Endothelial cell of umbilical vein (primary cell): ENCODE measurements at regions not wholly inside any gene's neighbourhood (a gene's known extent, or its start where the extent isn't known, plus 50 kb on each side); places are given as distances from the start of the nearest gene placed in this dataset.

ENCODE experiments used
- BruUV-seq: library from RNA; stranded (reverse); fragments of 400-500 nt; replicated peaks from 2 replicates; lab custom pipeline; 2021; lab: Mats Ljungman, UMichigan
- CTCF ChIA-PET: fragments of 300-600, 350-600 bp; sonication (Branson Sonifier 250); formaldehyde crosslinking; loops from one replicate; lab custom pipeline; 2021; ENCODE audit warnings: antibody characterized with exemption, inconsistent platforms; lab: Charles Lee
- POLR2A ChIA-PET: fragments of 300-600, 350-600 bp; sonication (Branson Sonifier 250); formaldehyde crosslinking; loops from one replicate; lab custom pipeline; 2021; ENCODE audit warnings: antibody characterized with exemption, inconsistent platforms; lab: Charles Lee
- DNase-seq: peaks from one replicate; pipeline ENCODE4 v3.0.0-alpha.2; 2011; ENCODE audit warnings: low read depth, low spot score
- FAIRE-seq: peaks from 2 replicates; lab custom pipeline; 2011; peaks lifted over from hg19 to GRCh38; lab: Jason Lieb, UNC
- H2AFZ ChIP-seq: 2 replicates; pipeline ENCODE4 v1.6.0; 2012; ENCODE audit warnings: low read depth, low read length, control low read depth, inconsistent platforms
- H3K27ac ChIP-seq: 2 replicates; pipeline ENCODE4 v1.5.1; 2011; ENCODE audit warnings: low read depth, mild to moderate bottlenecking, control low read depth, low read length, moderate library complexity; ENCODE audit not compliant: insufficient read depth
- H3K27me3 ChIP-seq, 2 experiments: 2 replicates each; pipeline versions ENCODE4 v1.6.0 to v1.6.1; 2011; ENCODE audit warnings: low read length in 2 of 2, mixed read lengths in 1 of 2; ENCODE audit not compliant: control insufficient read depth in 2 of 2, insufficient read depth in 2 of 2
- H3K36me3 ChIP-seq, 2 experiments: 2 replicates in 1 of 2; 3 replicates in 1 of 2; pipeline ENCODE4 v1.5.1; 2011; ENCODE audit warnings: low read length in 2 of 2, mild to moderate bottlenecking in 1 of 2, moderate library complexity in 1 of 2; ENCODE audit not compliant: control insufficient read depth in 2 of 2, insufficient read depth in 2 of 2; ENCODE audit errors: extremely low read depth in 1 of 2
- H3K4me1 ChIP-seq: 3 replicates; pipeline ENCODE4 v1.5.1; 2011; ENCODE audit warnings: mild to moderate bottlenecking, low read length; ENCODE audit not compliant: control insufficient read depth, insufficient read depth; ENCODE audit errors: extremely low read depth
- H3K4me2 ChIP-seq: 2 replicates; pipeline ENCODE4 v1.6.1; 2011; ENCODE audit warnings: low read length, control low read depth, mixed read lengths; ENCODE audit not compliant: insufficient read depth
- H3K4me3 ChIP-seq, 3 experiments: fragments of 200-600 bp in 1 of 3; sonication (generic), shearing (Covaris generic) in 1 of 3; replicated peaks in 1 of 3; 2 replicates each; pipeline ENCODE4 v1.5.1; 2011 to 2016; ENCODE audit warnings: control low read depth in 3 of 3, low read length in 3 of 3, mild to moderate bottlenecking in 2 of 3, inconsistent platforms in 1 of 3, low read depth in 1 of 3, moderate library complexity in 1 of 3; ENCODE audit not compliant: insufficient read depth in 1 of 3
- H3K79me2 ChIP-seq: 2 replicates; pipeline ENCODE4 v1.6.0; 2012; ENCODE audit warnings: low read length, inconsistent platforms; ENCODE audit not compliant: control insufficient read depth, insufficient read depth
- H3K9ac ChIP-seq: replicated peaks from 2 replicates; pipeline ENCODE3; 2011; ENCODE audit warnings: low read length, control low read depth; ENCODE audit not compliant: insufficient read depth; ENCODE audit errors: extremely low read depth
- H3K9me1 ChIP-seq: replicated peaks from 3 replicates; pipeline ENCODE4 v1.6.0; 2011; ENCODE audit warnings: mild to moderate bottlenecking, low read length; ENCODE audit not compliant: control insufficient read depth, insufficient read depth; ENCODE audit errors: extremely low read depth
- H3K9me3 ChIP-seq: replicated peaks from 2 replicates; pipeline ENCODE4 v1.5.1; 2012; ENCODE audit warnings: low read length, inconsistent platforms; ENCODE audit not compliant: control insufficient read depth, insufficient read depth
- H4K20me1 ChIP-seq: replicated peaks from 2 replicates; pipeline ENCODE3; 2011; ENCODE audit warnings: mild to moderate bottlenecking, low read length; ENCODE audit not compliant: control insufficient read depth, insufficient read depth; ENCODE audit errors: extremely low read depth
- EZH2 ChIP-seq: IDR thresholded peaks from 2 replicates; pipeline ENCODE4 v1.6.1; 2012; ENCODE audit warnings: borderline replicate concordance, low read depth, mild to moderate bottlenecking, moderate library complexity, low read length, inconsistent platforms; ENCODE audit not compliant: severe bottlenecking
- FOS ChIP-seq: IDR thresholded peaks from 2 replicates; pipeline ENCODE4 v1.6.1; 2011; ENCODE audit warnings: mild to moderate bottlenecking, low read length, moderate library complexity, borderline replicate concordance; ENCODE audit not compliant: insufficient read depth
- GATA2 ChIP-seq: IDR thresholded peaks from 2 replicates; pipeline ENCODE4 v1.7.0; 2011; ENCODE audit warnings: low read depth, mild to moderate bottlenecking, moderate library complexity, mixed read lengths, low read length; ENCODE audit not compliant: insufficient read length, insufficient read depth
- JUN ChIP-seq: IDR thresholded peaks from 2 replicates; pipeline ENCODE4 v1.6.1; 2011; ENCODE audit warnings: borderline replicate concordance, low read depth; ENCODE audit not compliant: insufficient read length, insufficient read depth
- MAX ChIP-seq: IDR thresholded peaks from 2 replicates; pipeline ENCODE4 v1.6.1; 2011; ENCODE audit not compliant: insufficient read depth, insufficient read length
- MYC ChIP-seq: IDR thresholded peaks from one replicate; pipeline ENCODE4 v1.6.1; 2011; ENCODE audit warnings: mild to moderate bottlenecking, low read depth, low read length
- POLR2A ChIP-seq: IDR thresholded peaks from 2 replicates; pipeline ENCODE4 v1.6.1; 2012; ENCODE audit warnings: low read depth, mild to moderate bottlenecking, control low read depth, low read length
- POLR2AphosphoS5 ChIP-seq: IDR thresholded peaks from 2 replicates; pipeline ENCODE4 v1.6.1; 2012; ENCODE audit warnings: low read depth, mild to moderate bottlenecking, control low read depth, low read length, moderate library complexity; ENCODE audit not compliant: insufficient read depth
- dilution Hi-C: fragments of 300-500 bp; cut with MboI; formaldehyde crosslinking; loops from one replicate; pipeline ENCODE4 v1.15.0; 2019; ENCODE audit warnings: low sequenced_read_pairs; ENCODE audit not compliant: extremely low pct_ligation_motif_present
- intact Hi-C: fragments of 100-400 bp; cut with micrococcal nuclease; formaldehyde crosslinking; loops from one replicate; pipeline ENCODE4 v1.10.0; 2022
- TF ChIP-seq, protein P1 (sequence below), 2 donors: IDR thresholded peaks; 1 replicate in 1 of 2; 2 replicates in 1 of 2; pipeline ENCODE4 v1.5.1; 2011; ENCODE audit warnings: low read length in 2 of 2, mild to moderate bottlenecking in 2 of 2, moderate library complexity in 2 of 2, control low read depth in 1 of 2, inconsistent platforms in 1 of 2, low read depth in 1 of 2; ENCODE audit not compliant: insufficient read depth in 1 of 2; ENCODE audit errors: extremely low read depth in 1 of 2

GRCh38 chr12:130088504-130088903 is 73.8 kb upstream of the FZD10 start:
- no peaks in the 10 kb centered on the region for H4K20me1 ChIP-seq
- BruUV-seq = no TSS peak
- no peaks in the 10 kb centered on the region for H3K27me3 ChIP-seq
- H3K4me3 ChIP-seq = no peak overlapping the region
- H3K4me2 ChIP-seq = no peak overlapping the region
- FAIRE-seq (no peak), DNase-seq (no peak)
- no peaks in the 10 kb centered on the region for H3K79me2 ChIP-seq
- POLR2A ChIA-PET = no interaction called here
- no peak for TF ChIP-seq JUN
- no peak for TF ChIP-seq MAX
- no peak for TF ChIP-seq FOS
- no peak for TF ChIP-seq GATA2
- no peak for TF ChIP-seq POLR2A
- no peak for TF ChIP-seq POLR2AphosphoS5
- TF ChIP-seq, protein P1, sequence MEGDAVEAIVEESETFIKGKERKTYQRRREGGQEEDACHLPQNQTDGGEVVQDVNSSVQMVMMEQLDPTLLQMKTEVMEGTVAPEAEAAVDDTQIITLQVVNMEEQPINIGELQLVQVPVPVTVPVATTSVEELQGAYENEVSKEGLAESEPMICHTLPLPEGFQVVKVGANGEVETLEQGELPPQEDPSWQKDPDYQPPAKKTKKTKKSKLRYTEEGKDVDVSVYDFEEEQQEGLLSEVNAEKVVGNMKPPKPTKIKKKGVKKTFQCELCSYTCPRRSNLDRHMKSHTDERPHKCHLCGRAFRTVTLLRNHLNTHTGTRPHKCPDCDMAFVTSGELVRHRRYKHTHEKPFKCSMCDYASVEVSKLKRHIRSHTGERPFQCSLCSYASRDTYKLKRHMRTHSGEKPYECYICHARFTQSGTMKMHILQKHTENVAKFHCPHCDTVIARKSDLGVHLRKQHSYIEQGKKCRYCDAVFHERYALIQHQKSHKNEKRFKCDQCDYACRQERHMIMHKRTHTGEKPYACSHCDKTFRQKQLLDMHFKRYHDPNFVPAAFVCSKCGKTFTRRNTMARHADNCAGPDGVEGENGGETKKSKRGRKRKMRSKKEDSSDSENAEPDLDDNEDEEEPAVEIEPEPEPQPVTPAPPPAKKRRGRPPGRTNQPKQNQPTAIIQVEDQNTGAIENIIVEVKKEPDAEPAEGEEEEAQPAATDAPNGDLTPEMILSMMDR (IDR thresholded peaks at IDR 0.05; ENCODE audit: extremely low read depth in 1 of 2, insufficient read depth in 1 of 2, low read depth in 1 of 2, low read length in 2 of 2) = no peak
- TF ChIP-seq MYC = no peak
- no peak for TF ChIP-seq EZH2
- H3K9me1 ChIP-seq = no peaks in the 10 kb centered on the region
- H3K36me3 ChIP-seq = no peaks in the 10 kb centered on the region
- H2AFZ ChIP-seq = no peak overlapping the region
- peaks cover 18% of the 10 kb centered on the region for H3K9me3 ChIP-seq
- no peak overlapping the region for H3K9ac ChIP-seq
- no peaks in the 10 kb centered on the region for H3K4me1 ChIP-seq
- intact Hi-C loops = no loop called here
- dilution Hi-C loops = no loop called here
- CTCF ChIA-PET = no interaction called here
- H3K27ac ChIP-seq = no peak overlapping the region
